GM12875 (cell line): ENCODE measurements at regions not wholly inside any gene's neighbourhood (a gene's known extent, or its start where the extent isn't known, plus 50 kb on each side); places are given as distances from the start of the nearest gene placed in this dataset.
"Not testable (repeated sequence)": the region's sequence is repeated elsewhere in the genome, so short reads cannot be mapped to it uniquely, and the experiment has no call there.

Experiments
- H3K4me3 ChIP-seq: one replicate; pipeline ENCODE4 v1.5.1; 2011; ENCODE audit warnings: low read depth, low read length, control low read depth

- not testable (repeated sequence) for H3K4me3 ChIP-seq
Observed at GRCh38 chr16:29062235-29062634, 77.4 kb downstream of the LAT start.

GRCh38 chr16:29061467-29061921, 76.6 kb downstream of the LAT start:
- not testable (repeated sequence) for H3K4me3 ChIP-seq

- H3K4me3 ChIP-seq = not testable (repeated sequence)
Observed at GRCh38 chr16:29060022-29060810, 75.4 kb downstream of the LAT start.

- not testable (repeated sequence) for H3K4me3 ChIP-seq
Observed at GRCh38 chr16:29059575-29059974, 74.7 kb downstream of the LAT start.
